ENCODE measurements at regions not wholly inside any gene's neighbourhood (a gene's known extent, or its start where the extent isn't known, plus 50 kb on each side); places are given as distances from the start of the nearest gene placed in this dataset.

GRCh38 chr21:31553926-31554325, 105.6 kb upstream of the SOD1 start:
- 37 to 62% methylated on average over 4 of the region's 4 CpGs for WGBS, 2 donors
- Histone ChIP-seq H3K36me3 (ENCODE audit: low read depth, missing control alignments) (no peaks in the 10 kb centered on the region), H3K27me3 (no peaks in the 10 kb centered on the region), H3K9me3 (no peaks in the 10 kb centered on the region), H3K4me1 (peaks cover 32% of the 10 kb centered on the region), H3K27ac (peak overlapping the region; percentile 77 to 87), H3K4me3 (no peak overlapping the region)
- no peak for TF ChIP-seq CTCF (IDR thresholded peaks at IDR 0.05)
- TF ChIP-seq POLR2A (IDR thresholded peaks at IDR 0.05), result no peak
- intact Hi-C loops (cut with DNase I; ENCODE audit: low total_unique reads), result no loop called here
- DNase-seq, result peak; percentile 53

GRCh38 chr21:31553461-31553860, 106.0 kb upstream of the SOD1 start:
- no peak overlapping the region for H3K4me3 ChIP-seq
- intact Hi-C loops (cut with DNase I; ENCODE audit: low total_unique reads), result no loop called here
- 83 to 97% methylated on average over 5 of the region's 5 CpGs for WGBS, 2 donors
- no peaks in the 10 kb centered on the region for H3K9me3 ChIP-seq
- DNase-seq, result no peak
- no peaks in the 10 kb centered on the region for H3K36me3 ChIP-seq (ENCODE audit: low read depth, missing control alignments)
- H3K4me1 ChIP-seq, result peaks cover 32% of the 10 kb centered on the region
- H3K27me3 ChIP-seq, result no peaks in the 10 kb centered on the region
- H3K27ac ChIP-seq, result peak overlapping the region; percentile 77 to 87
- TF ChIP-seq CTCF (IDR thresholded peaks at IDR 0.05) (no peak), POLR2A (IDR thresholded peaks at IDR 0.05) (no peak)

- intact Hi-C loops (cut with DNase I; ENCODE audit: low total_unique reads), result no loop called here
- no peak for DNase-seq
- WGBS, 2 donors, result 87 to 93% methylated on average over 3 of the region's 3 CpGs
- H3K4me3 ChIP-seq, result no peak overlapping the region
- no peaks in the 10 kb centered on the region for H3K36me3 ChIP-seq (ENCODE audit: low read depth, missing control alignments)
- no peaks in the 10 kb centered on the region for H3K27me3 ChIP-seq
- H3K4me1 ChIP-seq, result peaks cover 32% of the 10 kb centered on the region
- TF ChIP-seq POLR2A (IDR thresholded peaks at IDR 0.05) (no peak), CTCF (IDR thresholded peaks at IDR 0.05) (no peak)
- H3K27ac ChIP-seq, result no peak overlapping the region
- no peaks in the 10 kb centered on the region for H3K9me3 ChIP-seq
Measured at GRCh38 chr21:31552826-31553225, 106.7 kb upstream of the SOD1 start.

- peaks cover 28% of the 10 kb centered on the region for H3K4me1 ChIP-seq
- H3K36me3 ChIP-seq (ENCODE audit: low read depth, missing control alignments), result no peaks in the 10 kb centered on the region
- no peaks in the 10 kb centered on the region for H3K27me3 ChIP-seq
- intact Hi-C loops (cut with DNase I; ENCODE audit: low total_unique reads), result no loop called here
- 84 to 95% methylated on average over 7 of the region's 7 CpGs for WGBS, 2 donors
- H3K4me3 ChIP-seq, result no peak overlapping the region
- no peaks in the 10 kb centered on the region for H3K9me3 ChIP-seq
- no peak for TF ChIP-seq CTCF (IDR thresholded peaks at IDR 0.05)
- TF ChIP-seq POLR2A (IDR thresholded peaks at IDR 0.05), result no peak
- no peak for DNase-seq
- no peak overlapping the region for H3K27ac ChIP-seq
Measured at GRCh38 chr21:31550070-31550469, 109.4 kb upstream of the SOD1 start.

GRCh38 chr21:31548688-31549087, 110.8 kb upstream of the SOD1 start:
- Histone ChIP-seq H3K4me3 (no peak overlapping the region), H3K27me3 (no peaks in the 10 kb centered on the region), H3K36me3 (ENCODE audit: low read depth, missing control alignments) (no peaks in the 10 kb centered on the region), H3K9me3 (no peaks in the 10 kb centered on the region), H3K4me1 (peaks cover 24% of the 10 kb centered on the region), H3K27ac (no peak overlapping the region)
- intact Hi-C loops (cut with DNase I; ENCODE audit: low total_unique reads), result no loop called here
- 92 to 100% methylated on average over 3 of the region's 3 CpGs for WGBS, 2 donors
- no peak for TF ChIP-seq CTCF (IDR thresholded peaks at IDR 0.05)
- DNase-seq, result no peak
